BLaER1 (cell line): ENCODE measurements at regions not wholly inside any gene's neighbourhood (a gene's known extent, or its start where the extent isn't known, plus 50 kb on each side); places are given as distances from the start of the nearest gene placed in this dataset.

Experiments
- H3K27ac ChIP-seq: shearing (Covaris generic); formaldehyde crosslinking; 2 replicates; pipeline ENCODE4 v1.8.1; 2022
- H3K27me3 ChIP-seq: shearing (Covaris generic); formaldehyde crosslinking; 2 replicates; pipeline ENCODE4 v1.8.1; 2022
- H3K36me3 ChIP-seq: shearing (Covaris generic); formaldehyde crosslinking; 2 replicates; pipeline ENCODE4 v1.8.1; 2022
- H3K4me1 ChIP-seq: shearing (Covaris generic); formaldehyde crosslinking; 2 replicates; pipeline ENCODE4 v1.8.1; 2022
- H3K4me2 ChIP-seq: shearing (Covaris generic); formaldehyde crosslinking; 2 replicates; pipeline ENCODE4 v1.8.1; 2022
- H3K4me3 ChIP-seq: shearing (Covaris generic); formaldehyde crosslinking; 2 replicates; pipeline ENCODE4 v1.8.1; 2022
- H3K9ac ChIP-seq: shearing (Covaris generic); formaldehyde crosslinking; 2 replicates; pipeline ENCODE4 v1.8.1; 2022
- H3K9me3 ChIP-seq: shearing (Covaris generic); formaldehyde crosslinking; 2 replicates; pipeline ENCODE4 v1.8.1; 2022
- H4K20me1 ChIP-seq: shearing (Covaris generic); formaldehyde crosslinking; 2 replicates; pipeline ENCODE4 v1.8.1; 2022
- Cebpa-rat ChIP-seq: shearing (Covaris generic); IDR thresholded peaks from 2 replicates; pipeline ENCODE4 v1.8.1; 2022

DNA sequence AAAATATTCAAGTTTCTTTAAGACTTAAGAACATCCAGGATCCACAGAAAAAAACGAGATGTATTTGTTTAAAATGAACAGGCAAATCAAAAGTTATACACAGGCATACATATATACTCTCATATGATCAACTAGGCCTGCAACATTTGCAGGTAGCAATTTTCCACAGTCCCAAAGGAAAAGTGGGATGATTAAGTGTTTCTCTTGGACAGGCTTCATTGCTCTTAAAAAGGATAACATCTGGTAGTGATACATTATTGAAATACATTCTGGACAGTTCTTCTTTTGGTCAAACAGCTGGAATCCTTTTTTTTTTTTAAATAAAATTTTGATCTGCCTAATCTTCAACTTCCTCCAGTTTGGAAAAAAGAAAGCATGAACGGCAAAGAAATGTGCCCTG lies 114.8 kb upstream of the TDRD3 start:
- H3K4me1 ChIP-seq = no peaks in the 10 kb centered on the region
- no peak for TF ChIP-seq Cebpa-rat
- 0 out of 2 replicates have a peak, but pooled peaks cover 4% of the 10 kb centered on the region for H3K9me3 ChIP-seq
- no peak overlapping the region for H3K4me3 ChIP-seq
- no peak overlapping the region for H3K27ac ChIP-seq
- no peak overlapping the region for H3K4me2 ChIP-seq
- no peak overlapping the region for H3K9ac ChIP-seq
- H3K36me3 ChIP-seq = no peaks in the 10 kb centered on the region
- no peaks in the 10 kb centered on the region for H3K27me3 ChIP-seq
- no peaks in the 10 kb centered on the region for H4K20me1 ChIP-seq

DNA sequence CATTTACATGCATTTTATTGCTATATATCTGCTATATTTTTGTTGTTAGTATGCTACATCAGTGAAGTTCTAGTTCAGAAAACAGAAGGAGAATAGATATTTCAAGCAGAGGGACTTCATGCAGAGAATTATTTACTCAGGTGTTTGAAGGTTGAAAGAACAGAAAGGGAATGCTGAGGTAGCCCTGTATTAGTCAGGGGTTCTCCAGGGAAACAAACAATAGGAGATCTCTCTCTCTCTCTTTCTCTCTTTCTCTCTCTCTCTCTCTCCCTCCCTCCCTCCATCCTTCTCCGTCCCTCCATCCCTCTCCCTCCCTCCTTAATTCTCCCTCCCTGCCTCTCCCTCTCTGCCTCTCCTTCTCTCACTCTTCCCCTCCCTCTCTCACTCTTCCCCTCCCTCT lies 114.3 kb upstream of the TDRD3 start:
- Histone ChIP-seq H3K36me3 (no peaks in the 10 kb centered on the region), H3K27me3 (no peaks in the 10 kb centered on the region), H3K4me1 (no peaks in the 10 kb centered on the region), H3K4me3 (no peak overlapping the region), H3K4me2 (no peak overlapping the region), H3K27ac (no peak overlapping the region), H3K9me3 (0 out of 2 replicates have a peak, but pooled peaks cover 4% of the 10 kb centered on the region), H4K20me1 (no peaks in the 10 kb centered on the region), H3K9ac (no peak overlapping the region)
- no peak for TF ChIP-seq Cebpa-rat

- Histone ChIP-seq H3K9ac (no peak overlapping the region), H3K4me3 (no peak overlapping the region), H3K36me3 (no peaks in the 10 kb centered on the region), H3K4me2 (no peak overlapping the region), H4K20me1 (no peaks in the 10 kb centered on the region), H3K27me3 (no peaks in the 10 kb centered on the region), H3K9me3 (0 out of 2 replicates have a peak, but pooled peaks cover 4% of the 10 kb centered on the region), H3K27ac (no peak overlapping the region), H3K4me1 (no peaks in the 10 kb centered on the region)
- TF ChIP-seq Cebpa-rat = no peak
Measured at GRCh38 chr13:60286707-60287106, 110.3 kb upstream of the TDRD3 start.

- Histone ChIP-seq H3K4me2 (no peak overlapping the region), H3K27ac (no peak overlapping the region), H4K20me1 (no peaks in the 10 kb centered on the region), H3K27me3 (no peaks in the 10 kb centered on the region), H3K4me3 (no peak overlapping the region), H3K9ac (no peak overlapping the region), H3K4me1 (no peaks in the 10 kb centered on the region), H3K9me3 (0 out of 2 replicates have a peak, but pooled peaks cover 4% of the 10 kb centered on the region), H3K36me3 (no peaks in the 10 kb centered on the region)
- TF ChIP-seq Cebpa-rat = no peak
Measured at GRCh38 chr13:60288569-60288968, 108.5 kb upstream of the TDRD3 start.

DNA sequence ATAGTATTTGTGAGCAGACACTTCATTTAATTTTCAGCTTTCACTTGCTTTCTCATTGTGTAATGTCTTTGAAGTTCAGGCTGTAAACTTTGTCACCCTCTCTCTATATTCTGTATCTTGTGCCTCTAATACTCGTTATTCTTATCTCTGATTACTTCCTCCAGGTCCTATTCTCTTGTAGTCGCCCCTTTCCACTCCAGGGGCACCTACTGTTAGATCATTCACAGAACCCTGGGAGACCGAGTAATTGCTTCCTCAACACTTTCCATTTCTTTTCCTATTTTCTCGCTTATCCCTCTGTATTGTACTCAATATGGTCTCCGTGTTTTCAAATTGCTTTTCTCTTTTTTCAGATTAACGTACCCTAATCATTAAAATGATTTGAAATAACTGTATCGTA lies 93.9 kb upstream of the TDRD3 start:
- no peaks in the 10 kb centered on the region for H3K36me3 ChIP-seq
- H3K27ac ChIP-seq = no peak overlapping the region
- H4K20me1 ChIP-seq = no peaks in the 10 kb centered on the region
- H3K9me3 ChIP-seq = no peaks in the 10 kb centered on the region
- no peak for TF ChIP-seq Cebpa-rat
- H3K4me2 ChIP-seq = no peak overlapping the region
- H3K27me3 ChIP-seq = no peaks in the 10 kb centered on the region
- H3K4me3 ChIP-seq = no peak overlapping the region
- no peaks in the 10 kb centered on the region for H3K4me1 ChIP-seq
- H3K9ac ChIP-seq = no peak overlapping the region

DNA sequence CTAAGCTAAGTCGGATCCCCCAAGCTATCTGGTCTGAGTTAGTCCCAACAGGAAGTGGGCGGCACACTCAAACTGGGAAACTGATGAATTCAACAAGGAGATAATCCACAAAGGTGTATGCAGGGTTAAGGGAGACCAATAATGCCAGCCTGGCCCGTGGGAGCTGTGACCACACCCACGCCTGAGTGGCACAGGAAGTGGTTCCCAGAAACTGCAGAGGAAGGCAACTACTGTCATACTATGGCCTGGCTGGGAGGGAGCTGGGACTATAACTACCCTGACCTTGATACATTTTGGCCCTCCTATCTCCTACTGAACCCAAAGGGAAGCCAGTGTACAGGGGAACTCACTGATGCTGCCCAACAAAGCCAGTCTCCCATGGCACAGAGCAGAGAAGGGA lies 85.5 kb upstream of the TDRD3 start:
- Histone ChIP-seq H3K27me3 (no peaks in the 10 kb centered on the region), H3K36me3 (no peaks in the 10 kb centered on the region), H3K4me1 (peaks cover 10% of the 10 kb centered on the region), H3K4me2 (peak overlapping the region; percentile 8; the same call in 1 of the 2 replicates), H4K20me1 (no peaks in the 10 kb centered on the region), H3K4me3 (no peak overlapping the region), H3K9ac (no peak overlapping the region), H3K9me3 (no peaks in the 10 kb centered on the region), H3K27ac (no peak overlapping the region)
- no peak for TF ChIP-seq Cebpa-rat

GRCh38 chr13:60312851-60313505 lies 84.0 kb upstream of the TDRD3 start:
- Histone ChIP-seq H3K4me2 (no peak overlapping the region), H4K20me1 (no peaks in the 10 kb centered on the region), H3K4me1 (peaks cover 10% of the 10 kb centered on the region), H3K4me3 (no peak overlapping the region), H3K9me3 (no peaks in the 10 kb centered on the region), H3K27me3 (no peaks in the 10 kb centered on the region), H3K36me3 (no peaks in the 10 kb centered on the region), H3K27ac (no peak overlapping the region), H3K9ac (no peak overlapping the region)
- no peak for TF ChIP-seq Cebpa-rat

DNA sequence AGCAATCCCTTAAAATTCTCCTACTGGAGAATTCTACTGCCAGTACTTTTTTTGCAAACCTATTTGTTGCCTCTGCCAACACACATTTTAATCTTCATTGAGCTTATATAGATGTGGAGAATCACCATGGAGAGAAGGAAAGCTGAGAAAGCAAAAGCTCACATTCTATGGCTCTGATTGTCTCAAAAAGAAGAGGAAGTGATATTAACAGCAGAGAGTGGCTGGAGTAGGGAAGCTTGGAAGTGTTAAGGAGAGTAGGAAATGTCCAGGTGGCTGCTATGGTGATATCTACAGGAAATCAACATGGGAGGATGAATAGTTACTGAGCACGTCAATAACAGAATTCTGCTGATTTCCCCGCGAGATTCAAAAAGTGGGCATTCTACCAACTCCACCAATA lies 78.8 kb upstream of the TDRD3 start:
- H3K27me3 ChIP-seq = no peaks in the 10 kb centered on the region
- no peak for TF ChIP-seq Cebpa-rat
- H3K4me3 ChIP-seq = no peak overlapping the region
- no peaks in the 10 kb centered on the region for H3K36me3 ChIP-seq
- no peak overlapping the region for H3K4me2 ChIP-seq
- no peak overlapping the region for H3K27ac ChIP-seq
- H3K9me3 ChIP-seq = no peaks in the 10 kb centered on the region
- no peaks in the 10 kb centered on the region for H4K20me1 ChIP-seq
- H3K9ac ChIP-seq = no peak overlapping the region
- H3K4me1 ChIP-seq = no peaks in the 10 kb centered on the region

GRCh38 chr13:60324131-60324530 lies 72.9 kb upstream of the TDRD3 start:
- H3K9ac ChIP-seq = no peak overlapping the region
- TF ChIP-seq Cebpa-rat = no peak
- H3K27me3 ChIP-seq = no peaks in the 10 kb centered on the region

GRCh38 chr13:60326273-60326672 lies 70.7 kb upstream of the TDRD3 start:
- Histone ChIP-seq H3K36me3 (no peaks in the 10 kb centered on the region), H4K20me1 (no peaks in the 10 kb centered on the region), H3K9me3 (no peaks in the 10 kb centered on the region), H3K27me3 (no peaks in the 10 kb centered on the region), H3K27ac (no peak overlapping the region), H3K4me3 (no peak overlapping the region), H3K4me1 (peaks cover 9% of the 10 kb centered on the region), H3K4me2 (no peak overlapping the region), H3K9ac (no peak overlapping the region)
- no peak for TF ChIP-seq Cebpa-rat

More at GRCh38 chr13:60324131-60324530, 72.9 kb upstream of the TDRD3 start:
- no peaks in the 10 kb centered on the region for H3K36me3 ChIP-seq
- H3K27ac ChIP-seq = no peak overlapping the region
- H3K4me3 ChIP-seq = no peak overlapping the region
- peaks cover 9% of the 10 kb centered on the region for H3K4me1 ChIP-seq
- H3K9me3 ChIP-seq = no peaks in the 10 kb centered on the region
- no peaks in the 10 kb centered on the region for H4K20me1 ChIP-seq
- no peak overlapping the region for H3K4me2 ChIP-seq

DNA sequence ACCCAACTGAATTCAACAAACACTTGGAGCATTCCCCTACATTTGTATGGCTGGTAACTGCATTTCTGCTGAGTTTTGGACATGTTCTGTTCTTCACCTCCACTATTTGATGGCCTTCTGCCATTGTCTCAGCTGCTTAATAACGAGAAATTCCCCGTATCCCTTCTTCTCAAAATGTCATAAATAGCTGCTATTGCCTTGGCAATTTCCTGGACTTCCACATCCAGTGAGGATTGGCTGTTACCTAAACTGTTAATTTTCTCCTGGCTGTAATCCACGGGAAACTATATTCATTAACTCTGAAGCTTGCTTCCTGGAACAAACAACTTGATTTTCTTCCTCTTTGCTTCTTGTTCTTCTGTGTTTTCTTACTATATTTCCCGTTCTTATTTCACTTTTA lies 69.5 kb upstream of the TDRD3 start:
- H3K9ac ChIP-seq = no peak overlapping the region

More for the DNA sequence above, 69.5 kb upstream of the TDRD3 start:
- no peak overlapping the region for H3K4me3 ChIP-seq
- peaks cover 9% of the 10 kb centered on the region for H3K4me1 ChIP-seq
- no peaks in the 10 kb centered on the region for H4K20me1 ChIP-seq
- H3K9me3 ChIP-seq = no peaks in the 10 kb centered on the region
- H3K27ac ChIP-seq = no peak overlapping the region
- H3K4me2 ChIP-seq = no peak overlapping the region
- H3K27me3 ChIP-seq = no peaks in the 10 kb centered on the region
- H3K36me3 ChIP-seq = no peaks in the 10 kb centered on the region
- no peak for TF ChIP-seq Cebpa-rat
